ENCODE measurements at regions not wholly inside any gene's neighbourhood (a gene's known extent, or its start where the extent isn't known, plus 50 kb on each side); places are given as distances from the start of the nearest gene placed in this dataset.

- no peak for DNase-seq (ENCODE audit: low read depth)
Measured at GRCh38 chr5:97405941-97406340, 222.9 kb upstream of the RIOK2 start.

- DNase-seq (ENCODE audit: low read depth) = no peak
Measured at GRCh38 chr5:97406946-97407676, 224.1 kb upstream of the RIOK2 start.

- DNase-seq (ENCODE audit: low read depth) = no peak
Measured at GRCh38 chr5:97408331-97408730, 225.3 kb upstream of the RIOK2 start.

GRCh38 chr5:97412959-97413358, 229.9 kb upstream of the RIOK2 start:
- DNase-seq (ENCODE audit: low read depth) = no peak

- DNase-seq (ENCODE audit: low read depth) = no peak
Measured at GRCh38 chr5:97417986-97418385, 234.9 kb upstream of the RIOK2 start.

DNA sequence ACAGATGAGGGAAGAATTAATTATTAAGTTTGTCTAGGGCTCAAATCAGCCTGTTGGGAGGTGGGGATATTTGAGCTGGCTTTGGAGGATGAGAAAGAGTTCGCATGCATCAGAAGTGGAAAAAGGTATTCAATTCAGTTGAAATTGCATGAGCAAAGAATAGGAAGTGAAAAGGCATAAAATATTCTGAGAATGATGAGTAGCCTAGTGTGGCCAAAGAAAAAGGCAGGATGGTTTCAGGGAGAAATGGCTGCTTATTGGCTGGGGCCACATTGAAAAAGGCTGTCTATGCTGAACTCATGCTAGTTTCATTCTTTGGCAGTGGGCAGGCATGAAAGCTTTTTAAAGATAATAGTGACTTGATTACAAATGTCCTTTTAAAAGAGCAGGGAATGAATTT, 235.4 kb upstream of the RIOK2 start:
- DNase-seq (ENCODE audit: low read depth) = no peak

DNA sequence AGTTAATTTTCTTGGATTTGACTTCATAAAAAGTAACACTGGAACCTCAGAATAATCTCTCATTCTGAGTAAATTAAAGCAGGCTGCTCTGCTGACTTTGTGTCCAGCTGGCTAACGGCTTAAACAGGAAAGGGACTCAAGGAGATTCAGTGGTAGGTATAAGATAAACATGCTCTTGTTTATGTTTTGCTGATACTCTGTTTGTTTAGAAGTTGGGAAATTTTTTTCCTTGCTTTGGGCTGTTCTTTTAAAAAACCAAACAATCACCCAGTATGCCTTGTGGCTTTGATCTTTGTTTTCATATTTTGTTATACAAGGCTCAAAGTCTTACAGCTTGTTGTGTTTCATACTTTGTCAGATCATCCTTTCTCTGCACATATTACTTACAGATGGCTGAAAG, 237.6 kb upstream of the RIOK2 start:
- DNase-seq (ENCODE audit: low read depth) = no peak

- peak; percentile 8 for DNase-seq (ENCODE audit: low read depth)
Measured at GRCh38 chr5:97422678-97423077, 239.6 kb upstream of the RIOK2 start.

DNA sequence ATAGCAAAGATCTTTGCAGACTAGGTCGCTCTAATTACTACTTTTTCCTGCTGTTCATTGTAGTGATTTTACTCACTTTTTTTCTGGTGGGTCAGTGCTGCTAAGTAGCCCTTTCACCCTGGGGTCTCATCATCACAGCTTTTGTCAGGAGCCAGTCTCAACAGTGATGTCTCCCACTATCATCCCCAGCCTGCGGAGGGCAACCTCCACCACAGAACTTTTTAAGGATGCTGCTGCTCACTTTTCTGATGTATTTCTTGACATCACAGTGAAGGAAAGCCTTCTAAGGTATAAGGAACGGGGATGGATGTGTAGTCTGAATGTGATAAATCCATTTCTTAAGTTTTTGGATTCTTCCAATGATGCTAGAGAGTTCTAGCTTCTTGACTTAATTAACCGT, 242.5 kb upstream of the RIOK2 start:
- DNase-seq (ENCODE audit: low read depth) = no peak

DNA sequence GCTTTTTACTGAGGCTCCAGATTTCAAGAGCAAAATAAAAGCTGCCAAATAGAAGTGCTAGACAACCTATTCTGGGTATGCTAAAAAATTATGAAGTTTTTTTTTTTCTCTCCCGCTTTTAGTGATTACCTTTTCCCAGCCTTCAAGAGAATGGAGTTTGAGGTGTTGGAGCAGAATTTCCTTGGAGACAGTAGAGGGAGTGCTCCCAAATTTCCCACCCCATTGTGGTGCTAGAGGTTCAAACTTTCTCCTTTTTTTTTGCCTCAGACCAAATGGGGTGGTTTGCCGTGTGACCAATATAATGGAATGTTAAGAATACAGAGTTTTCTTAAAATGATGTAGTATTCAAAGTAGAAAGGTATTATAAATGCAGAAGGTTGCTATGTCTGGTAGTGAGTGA, 244.2 kb upstream of the RIOK2 start:
- DNase-seq (ENCODE audit: low read depth) = no peak

DNA sequence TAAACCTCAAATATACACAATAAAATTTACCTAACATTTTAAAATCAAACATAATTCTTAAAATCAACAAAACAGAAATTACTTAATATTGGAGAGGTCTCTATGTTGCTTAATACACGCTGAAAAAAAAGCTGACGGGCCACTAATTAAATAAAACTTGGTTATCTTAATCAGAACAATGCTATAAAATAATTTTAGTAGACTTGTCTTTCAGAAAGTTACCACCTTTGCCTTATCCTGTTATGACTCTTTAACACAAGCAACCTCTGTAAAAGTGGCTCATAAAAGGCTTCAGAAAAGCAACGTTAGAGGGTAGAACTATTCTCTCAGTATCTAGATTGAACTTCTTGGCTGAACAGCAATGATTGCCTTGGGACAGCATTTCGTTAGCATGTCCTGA, 251.0 kb upstream of the RIOK2 start:
- DNase-seq (ENCODE audit: low read depth) = no peak

GRCh38 chr5:97436405-97436804, 253.4 kb upstream of the RIOK2 start:
- no peak for DNase-seq (ENCODE audit: low read depth)

DNA sequence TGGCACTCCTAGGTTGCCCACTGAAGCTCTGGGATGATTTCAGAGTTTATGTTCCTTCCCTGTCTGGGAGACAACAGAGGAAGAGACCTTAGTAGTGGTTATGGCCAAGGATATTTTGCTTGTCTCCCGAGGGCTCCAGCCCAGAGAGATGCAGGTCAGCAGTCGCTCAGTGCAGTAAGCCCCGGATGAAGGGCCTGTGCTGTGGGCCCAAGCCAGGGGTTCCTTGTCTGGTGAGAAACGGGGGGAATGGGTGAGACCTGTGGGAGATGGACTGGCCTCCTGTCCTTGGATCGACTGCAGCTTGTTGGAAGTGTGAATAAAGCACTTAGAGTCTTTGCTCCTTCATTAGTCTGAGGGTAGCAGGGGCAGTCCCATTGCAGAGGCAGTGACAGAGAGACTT, 260.7 kb upstream of the RIOK2 start:
- DNase-seq (ENCODE audit: low read depth) = no peak

GRCh38 chr5:97449172-97449571, 266.1 kb upstream of the RIOK2 start:
- DNase-seq (ENCODE audit: low read depth) = no peak

DNA sequence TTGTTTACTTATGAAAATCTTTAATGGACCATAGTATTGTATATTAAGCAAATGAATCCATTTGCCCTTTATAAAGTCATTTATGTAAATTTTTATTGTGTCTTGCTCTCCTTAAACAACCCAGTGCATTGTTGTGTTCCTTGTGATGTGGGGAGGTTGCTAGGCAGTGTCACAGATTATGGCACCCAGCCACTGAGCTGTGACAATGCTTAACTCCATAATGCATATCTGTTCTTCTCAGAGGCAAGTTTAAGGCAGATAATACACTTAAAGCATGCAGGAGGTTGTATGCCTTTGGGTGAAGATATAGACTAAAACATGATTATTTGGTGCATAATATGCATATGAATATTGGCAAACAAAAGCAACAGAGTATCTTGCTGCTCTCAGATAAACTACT, 269.6 kb upstream of the RIOK2 start:
- no peak for DNase-seq (ENCODE audit: low read depth)

DNA sequence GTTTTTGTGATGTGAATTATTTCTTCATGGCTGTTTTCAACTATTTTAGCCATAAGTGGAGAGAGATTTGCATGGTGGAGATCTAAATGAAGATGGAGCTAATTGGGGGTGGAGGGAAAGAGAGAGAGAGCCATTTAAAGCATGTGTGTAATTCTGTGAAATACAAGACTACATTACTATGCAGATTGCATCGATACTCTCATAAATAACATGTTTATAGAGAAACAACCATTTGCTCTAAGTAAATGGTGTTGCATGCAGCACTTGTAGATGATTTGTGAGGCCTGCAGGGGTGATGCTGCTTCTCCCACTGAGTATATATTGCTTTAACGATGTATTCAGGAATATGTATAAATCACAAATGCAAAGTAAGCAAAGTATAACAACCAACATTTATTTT, 270.2 kb upstream of the RIOK2 start:
- DNase-seq (ENCODE audit: low read depth) = no peak

GRCh38 chr5:97454015-97454414, 271.0 kb upstream of the RIOK2 start:
- DNase-seq (ENCODE audit: low read depth) = no peak

GRCh38 chr5:97455996-97456395, 272.9 kb upstream of the RIOK2 start:
- no peak for DNase-seq (ENCODE audit: low read depth)

DNA sequence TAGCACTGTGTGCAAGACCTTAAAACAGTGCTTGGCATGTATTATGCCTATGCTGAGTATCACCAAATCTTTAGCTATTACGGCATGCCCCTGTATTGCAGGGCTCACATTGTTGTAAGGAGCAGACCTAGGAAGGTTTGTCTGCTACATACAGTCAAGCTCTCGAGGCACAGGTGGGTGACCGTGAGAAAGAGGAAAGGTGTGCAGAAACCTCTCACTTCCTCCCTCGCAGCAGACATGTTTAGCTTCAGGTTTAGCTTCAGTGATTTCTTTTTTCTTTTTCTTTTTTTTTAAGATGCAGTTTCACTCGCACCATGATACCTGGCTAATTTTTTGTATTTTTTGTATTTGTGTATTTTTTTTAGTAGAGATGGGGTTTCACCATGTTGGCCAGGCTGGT, 275.8 kb upstream of the RIOK2 start:
- no peak for DNase-seq (ENCODE audit: low read depth)

GRCh38 chr5:97471951-97472350, 288.9 kb upstream of the RIOK2 start:
- no peak for DNase-seq (ENCODE audit: low read depth)

DNA sequence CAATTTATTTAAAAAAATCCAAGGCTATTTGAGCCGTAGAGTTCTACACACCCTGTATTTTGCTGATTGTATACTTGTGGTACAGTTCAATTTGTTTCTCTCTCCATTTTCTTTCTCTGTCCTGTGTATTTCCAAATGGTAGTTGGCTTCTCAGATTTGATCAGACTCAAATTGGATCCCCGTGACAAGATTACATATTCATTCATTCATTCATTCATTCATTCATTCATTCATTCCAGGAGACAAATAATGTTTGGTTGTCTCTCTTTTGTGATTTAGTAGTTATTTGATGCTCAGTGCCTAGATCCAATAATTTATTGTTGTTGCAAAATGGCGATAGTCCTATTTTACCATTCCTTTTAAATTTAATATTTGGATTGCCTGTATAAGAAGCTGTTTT, 292.8 kb upstream of the RIOK2 start:
- DNase-seq (ENCODE audit: low read depth) = no peak

GRCh38 chr5:97476852-97477534, 293.9 kb upstream of the RIOK2 start:
- no peak for DNase-seq (ENCODE audit: low read depth)

DNA sequence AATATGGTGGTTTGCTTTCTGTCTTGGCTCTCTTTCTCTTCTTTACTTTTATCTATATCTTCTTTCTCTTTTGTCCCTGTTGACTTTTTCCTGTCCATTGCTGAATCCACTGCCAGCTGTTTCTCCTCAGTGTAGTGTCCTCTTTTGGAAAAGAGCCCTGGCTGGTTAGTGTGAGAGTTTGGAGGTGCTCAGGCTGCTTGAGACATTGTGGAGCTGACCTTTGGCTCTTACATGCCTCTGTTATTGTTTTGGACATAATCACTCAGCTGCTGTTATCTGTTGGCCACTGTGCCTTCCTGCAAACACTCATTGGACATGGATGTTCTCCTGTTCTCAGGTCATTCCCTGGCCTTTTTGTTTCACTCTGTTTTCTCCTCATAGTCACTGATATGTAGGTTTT, 295.4 kb upstream of the RIOK2 start:
- DNase-seq (ENCODE audit: low read depth) = no peak

DNA sequence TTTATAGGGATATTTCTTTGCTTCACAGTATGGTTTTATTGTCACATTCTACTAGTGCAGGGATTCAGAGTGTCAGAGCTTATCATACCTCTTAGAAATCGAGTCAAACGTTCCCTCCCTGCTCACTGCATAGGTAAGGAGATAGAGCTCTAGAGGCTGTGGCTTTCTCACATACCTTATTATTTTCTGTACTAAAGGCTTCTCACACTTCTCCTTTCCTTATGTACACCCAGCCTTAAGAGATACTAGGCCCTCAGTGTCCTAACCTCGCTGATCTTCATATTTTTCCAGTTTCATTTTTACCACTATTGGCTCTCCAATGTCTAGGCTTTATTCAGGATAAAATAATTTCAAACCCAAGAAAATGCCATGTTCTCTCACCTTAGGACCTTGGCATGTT, 297.3 kb upstream of the RIOK2 start:
- no peak for DNase-seq (ENCODE audit: low read depth)
